NCI-H510A treated with DMSO at 0.1 percent for 48 hours (cell line): ENCODE measurements at regions not wholly inside any gene's neighbourhood (a gene's known extent, or its start where the extent isn't known, plus 50 kb on each side); places are given as distances from the start of the nearest gene placed in this dataset.
"Not testable (repeated sequence)": the region's sequence is repeated elsewhere in the genome, so short reads cannot be mapped to it uniquely, and the experiment has no call there.

Experiments
- DNase-seq: peaks from one replicate; lab custom pipeline; 2025; lab: John Stamatoyannopoulos, UW

DNA sequence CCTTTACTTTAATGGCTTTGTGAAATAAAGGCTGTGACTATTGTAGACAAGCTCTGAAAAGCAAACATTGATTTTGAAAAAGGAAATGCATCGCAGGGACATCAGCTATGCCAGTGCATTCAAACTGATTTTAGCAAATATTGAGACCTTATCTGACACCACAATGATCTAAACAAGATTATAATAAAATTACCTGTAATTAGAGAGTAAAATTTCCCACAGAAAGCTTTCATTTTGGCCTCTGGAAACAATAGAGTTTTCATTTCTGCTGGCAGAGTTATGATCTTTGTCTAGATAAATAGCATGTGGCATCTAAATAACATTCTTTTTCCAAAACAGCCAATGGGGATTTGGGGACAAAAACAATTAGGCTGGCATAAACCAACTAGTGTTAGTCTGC lies 650.4 kb upstream of the PRMT6 start:
- DNase-seq = no peak

- not testable (repeated sequence) for DNase-seq
Measured at GRCh38 chr1:106412321-106412720, 644.2 kb upstream of the PRMT6 start.

DNA sequence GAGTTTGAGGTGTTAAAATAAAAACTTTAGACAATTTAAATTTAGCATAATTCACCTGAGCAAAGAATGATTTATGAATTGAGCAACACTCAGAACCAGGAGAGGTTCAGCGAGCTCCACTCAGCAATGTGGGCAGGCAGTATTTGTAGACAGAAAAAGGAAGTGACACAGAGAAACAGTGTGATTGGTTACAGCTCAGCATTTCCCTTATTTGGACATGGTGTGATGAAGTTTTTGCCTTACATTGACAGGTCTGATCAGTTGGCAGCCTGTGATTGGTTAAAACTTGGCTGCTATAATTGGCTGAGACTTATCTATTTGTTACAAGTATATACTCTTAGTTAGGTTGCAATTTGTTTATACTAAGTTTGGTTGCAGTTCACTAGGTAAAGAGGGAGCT lies 621.2 kb upstream of the PRMT6 start:
- no peak for DNase-seq

DNA sequence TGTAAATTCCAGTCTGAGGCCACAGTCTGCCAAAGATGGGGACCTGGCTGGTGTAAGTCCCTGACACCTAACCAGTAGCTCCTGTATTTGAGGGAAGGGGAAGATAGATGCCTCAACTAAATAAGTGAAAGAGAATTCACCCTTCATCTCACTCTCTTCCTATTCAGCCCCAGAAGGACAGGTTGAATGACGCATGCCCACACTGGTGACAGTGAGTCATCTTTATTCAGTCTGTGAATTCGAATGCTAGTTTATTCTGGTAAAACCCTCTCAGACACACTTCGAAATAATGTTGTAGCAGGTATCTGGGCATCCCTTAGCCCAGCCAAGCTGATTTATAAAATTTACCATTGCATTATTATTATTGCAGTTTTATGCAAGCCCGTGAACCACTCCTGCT lies 617.0 kb upstream of the PRMT6 start:
- no peak for DNase-seq

DNA sequence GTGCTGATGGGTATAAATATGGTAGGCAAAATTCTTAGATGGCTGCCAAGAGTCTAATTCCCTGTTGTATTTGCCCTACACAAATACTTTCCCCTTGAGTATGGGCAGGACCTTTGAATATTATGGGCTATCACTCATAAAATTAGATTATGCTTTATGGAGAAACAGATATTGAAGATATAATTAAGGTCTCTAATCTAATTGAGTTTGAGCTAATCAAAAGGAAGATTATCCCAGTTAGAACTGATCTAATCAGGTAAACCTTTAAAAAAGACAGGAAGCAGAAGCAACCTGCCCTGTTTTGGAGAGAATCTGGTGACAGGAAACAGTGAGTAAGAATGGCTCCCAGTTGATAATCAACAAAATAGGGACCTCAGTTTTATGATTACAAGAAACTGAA lies 609.0 kb upstream of the PRMT6 start:
- no peak for DNase-seq

GRCh38 chr1:106456832-106457231 lies 599.6 kb upstream of the PRMT6 start:
- no peak for DNase-seq

DNA sequence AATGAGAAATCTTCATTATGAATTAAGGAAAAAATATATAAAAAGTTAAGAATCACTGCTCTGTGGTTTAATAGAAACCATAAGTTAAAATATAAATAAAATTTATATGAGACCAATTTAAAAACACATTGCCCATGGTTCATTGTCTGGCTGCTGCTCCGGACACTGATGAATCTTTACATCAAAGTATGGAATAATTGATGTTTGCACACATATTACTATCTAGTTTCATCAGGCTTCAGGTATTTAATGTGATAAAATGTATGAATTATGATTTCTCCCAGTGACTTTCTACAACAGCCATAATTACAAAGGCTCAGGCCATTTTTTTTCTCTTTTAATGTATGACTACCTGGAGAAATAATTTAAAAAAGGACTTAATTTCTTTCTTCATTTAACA lies 599.1 kb upstream of the PRMT6 start:
- no peak for DNase-seq

DNA sequence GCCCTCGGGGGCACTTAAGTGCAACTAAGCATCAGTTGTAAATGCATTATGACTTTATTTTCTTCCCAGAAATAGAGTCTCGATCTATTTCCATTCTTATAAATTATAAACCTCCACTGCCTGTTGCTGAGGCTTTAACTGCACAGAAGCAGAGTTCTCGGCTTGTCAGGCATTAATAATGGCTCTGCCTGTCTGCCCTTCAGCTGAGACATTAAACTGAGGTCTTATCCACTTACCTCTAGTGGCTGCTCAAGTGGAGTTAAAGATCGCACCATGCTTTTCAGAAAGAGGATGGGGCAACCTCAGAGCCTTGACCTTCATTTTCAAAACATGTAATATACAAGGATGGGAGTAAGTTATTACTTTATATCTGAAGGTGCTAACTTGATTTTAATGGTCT lies 597.6 kb upstream of the PRMT6 start:
- DNase-seq = no peak

GRCh38 chr1:106459418-106459817 lies 597.1 kb upstream of the PRMT6 start:
- DNase-seq = no peak

GRCh38 chr1:106465666-106466065 lies 590.8 kb upstream of the PRMT6 start:
- no peak for DNase-seq

GRCh38 chr1:106480629-106481028 lies 575.8 kb upstream of the PRMT6 start:
- no peak for DNase-seq

DNA sequence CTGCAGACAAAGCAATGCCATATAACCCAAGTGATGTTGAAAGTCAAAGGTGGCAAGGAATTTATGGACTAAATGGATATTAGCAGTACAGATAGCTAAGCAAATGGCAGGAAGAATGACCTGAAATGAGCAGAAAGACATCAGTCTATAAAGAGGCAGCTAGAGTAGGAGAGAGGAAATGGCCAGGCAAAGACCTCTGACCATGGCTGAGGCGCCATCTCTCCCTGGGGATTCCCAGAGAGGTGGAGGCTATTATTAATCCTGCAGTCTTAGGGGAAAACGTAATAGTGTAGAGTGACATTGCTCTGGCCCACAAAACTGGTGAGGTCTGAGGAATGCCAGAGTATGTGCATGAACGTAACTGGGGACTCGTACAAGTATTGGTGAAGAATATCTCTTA lies 563.6 kb upstream of the PRMT6 start:
- no peak for DNase-seq

DNA sequence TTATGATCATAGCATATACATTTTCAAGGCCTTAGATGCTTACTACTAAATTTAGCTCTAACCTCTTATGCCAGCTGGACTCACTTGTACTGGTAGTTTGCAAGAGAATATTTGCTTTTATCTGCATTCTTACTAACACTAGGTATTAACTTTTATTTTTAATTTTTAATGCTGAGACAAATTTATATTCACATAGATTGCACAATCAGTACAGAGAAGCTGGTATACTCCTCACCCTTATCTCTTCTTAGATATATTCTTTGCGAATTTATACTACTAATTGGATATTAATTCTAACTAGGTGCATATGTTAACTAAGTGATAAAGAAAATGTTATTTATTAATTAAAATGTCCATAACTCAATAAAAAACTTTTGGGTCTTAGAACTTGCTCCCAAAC lies 561.8 kb upstream of the PRMT6 start:
- no peak for DNase-seq

DNA sequence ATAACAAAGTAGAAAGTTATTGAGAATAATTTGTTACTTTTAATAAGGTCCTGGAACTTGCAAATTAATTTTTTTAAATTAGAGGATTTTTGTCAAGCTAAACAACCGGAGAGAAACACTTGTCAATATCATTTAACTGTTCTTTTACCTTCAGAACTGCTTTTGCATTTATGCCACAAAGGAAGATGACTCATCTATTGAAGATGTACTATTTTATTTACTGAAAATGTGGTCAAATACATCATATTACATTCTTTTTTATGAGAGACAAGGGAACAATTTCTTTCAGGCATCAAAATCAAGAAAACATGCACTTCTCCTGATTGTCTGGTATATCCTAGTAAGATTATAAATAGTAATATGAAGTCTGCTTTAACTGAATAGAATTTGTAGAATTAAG lies 558.2 kb upstream of the PRMT6 start:
- no peak for DNase-seq

- DNase-seq = no peak
Measured at GRCh38 chr1:106502659-106503058, 553.8 kb upstream of the PRMT6 start.

- peak; percentile 89 for DNase-seq
Measured at GRCh38 chr1:106515375-106515774, 541.1 kb upstream of the PRMT6 start.

DNA sequence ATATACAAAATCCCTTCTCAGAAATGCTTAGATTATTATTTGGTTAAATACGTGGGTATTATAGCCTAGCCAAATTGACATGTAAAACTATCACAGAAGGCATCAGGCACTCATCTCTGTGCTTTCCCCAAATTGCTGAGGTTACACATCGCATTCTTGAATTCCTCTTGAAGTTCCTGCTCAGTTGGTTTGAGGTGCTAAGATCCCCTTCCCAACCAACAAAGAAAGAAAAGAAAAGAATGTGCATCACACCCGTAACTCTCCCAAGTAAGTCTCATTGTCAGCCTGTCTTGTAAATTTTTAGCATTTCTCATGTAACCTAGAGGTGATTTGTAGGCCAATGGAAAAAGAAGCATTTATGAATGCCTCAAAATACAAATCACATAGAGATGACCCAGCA lies 539.2 kb upstream of the PRMT6 start:
- no peak for DNase-seq

GRCh38 chr1:106523497-106523896 lies 533.0 kb upstream of the PRMT6 start:
- DNase-seq = no peak

DNA sequence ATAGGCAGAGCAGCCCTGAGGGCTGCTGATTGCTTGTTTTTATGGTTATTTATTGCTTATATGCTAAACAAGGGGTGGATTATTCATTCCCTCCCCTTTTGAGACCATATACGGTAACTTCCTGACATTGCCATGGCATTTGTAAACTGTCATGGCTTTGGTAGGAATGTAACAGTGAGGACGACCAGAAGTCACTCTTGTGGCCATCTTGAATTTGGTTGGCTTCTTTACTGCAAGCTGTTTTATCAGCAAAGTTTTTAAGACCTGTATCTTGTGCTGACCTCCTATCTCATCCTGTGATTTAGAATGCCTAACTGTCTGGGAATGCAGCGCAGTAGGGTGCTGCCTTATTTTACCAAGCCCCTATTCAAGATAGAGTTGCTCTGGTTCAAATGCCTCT lies 531.8 kb upstream of the PRMT6 start:
- DNase-seq = no peak

- no peak for DNase-seq
Measured at GRCh38 chr1:106526650-106527049, 529.8 kb upstream of the PRMT6 start.

DNA sequence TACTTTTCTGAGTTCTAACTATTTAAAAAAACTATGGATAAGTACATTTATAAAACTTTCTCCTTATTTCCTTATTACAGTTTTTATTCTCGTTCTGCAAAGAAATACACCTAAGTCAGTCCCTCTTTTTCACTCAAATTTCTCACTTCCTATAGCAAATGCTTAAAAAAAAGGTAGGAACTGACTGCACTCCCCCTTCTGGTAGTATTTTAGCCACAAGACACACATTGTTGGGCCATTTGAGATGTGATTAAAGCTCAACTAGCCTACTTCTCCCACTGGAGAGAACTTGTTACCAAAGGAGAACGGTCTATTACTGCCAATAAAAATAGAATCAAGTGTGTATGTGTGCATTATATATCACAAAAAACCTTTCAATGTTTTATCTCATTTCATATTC lies 521.9 kb upstream of the PRMT6 start:
- DNase-seq = no peak

- no peak for DNase-seq
Measured at GRCh38 chr1:106536741-106537140, 519.7 kb upstream of the PRMT6 start.

DNA sequence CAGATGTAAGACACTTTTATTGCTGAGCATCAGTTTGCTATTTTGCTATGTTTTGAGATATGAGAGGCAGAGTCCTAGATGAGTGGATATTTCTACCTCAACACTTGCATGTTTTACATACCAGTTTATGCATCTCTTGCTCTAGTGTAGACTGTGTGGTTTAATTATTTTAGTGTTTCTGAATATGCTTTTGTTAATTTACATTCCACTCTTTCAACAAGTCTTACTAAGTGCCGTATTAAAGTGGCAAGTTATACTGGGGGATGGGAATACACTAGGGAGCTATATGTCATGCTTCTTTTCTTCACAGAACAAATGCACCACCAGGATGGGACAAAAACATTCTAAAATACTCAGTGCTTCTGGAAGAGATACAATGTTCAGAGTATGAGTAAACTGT lies 507.7 kb upstream of the PRMT6 start:
- DNase-seq = no peak

- no peak for DNase-seq
Measured at GRCh38 chr1:106554294-106554693, 502.2 kb upstream of the PRMT6 start.

GRCh38 chr1:106555571-106555970 lies 500.9 kb upstream of the PRMT6 start:
- DNase-seq = no peak
